ENCODE measurements at regions not wholly inside any gene's neighbourhood (a gene's known extent, or its start where the extent isn't known, plus 50 kb on each side); places are given as distances from the start of the nearest gene placed in this dataset.

DNA sequence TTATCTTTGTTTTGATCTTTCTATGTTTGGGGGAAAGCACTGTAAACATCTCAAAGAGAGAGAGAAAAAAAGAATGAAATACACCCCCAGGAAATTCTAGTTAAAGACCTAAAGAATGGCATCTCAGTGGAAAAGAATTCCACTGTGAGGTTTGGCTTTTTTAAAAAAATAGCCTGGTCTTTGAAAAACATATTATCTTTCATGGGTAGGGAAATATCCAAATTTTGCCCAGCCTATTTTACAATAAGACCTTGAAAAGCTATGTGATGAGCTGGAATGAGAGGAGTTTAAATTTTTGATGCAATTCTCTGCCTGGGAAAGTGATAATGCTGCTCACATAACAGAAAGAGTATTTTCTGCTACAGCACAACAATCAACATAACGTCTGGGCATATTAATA, 348.1 kb upstream of the WWC1 start:
- H3K27me3 ChIP-seq = no peaks in the 10 kb centered on the region
- no peak for TF ChIP-seq CTCF (IDR thresholded peaks at IDR 0.05 in 4 of 5, conservative IDR thresholded peaks at IDR 0.05 in 1 of 5)
- no peak for TF ChIP-seq POLR2A (IDR thresholded peaks at IDR 0.05)
- H3K4me1 ChIP-seq = no peaks in the 10 kb centered on the region
- in situ Hi-C loops (cut with MboI; ENCODE audit: low sequenced_read_pairs in 4 of 4) = no loop called here
- H3K9me3 ChIP-seq = no peaks in the 10 kb centered on the region
- ATAC-seq (no peak), DNase-seq (no peak)
- no peak overlapping the region for H3K27ac ChIP-seq
- H3K36me3 ChIP-seq = no peaks in the 10 kb centered on the region
- intact Hi-C loops (cut with DNase I; ENCODE audit: low total_unique reads) = no loop called here
- H3K4me3 ChIP-seq = no peak overlapping the region

DNA sequence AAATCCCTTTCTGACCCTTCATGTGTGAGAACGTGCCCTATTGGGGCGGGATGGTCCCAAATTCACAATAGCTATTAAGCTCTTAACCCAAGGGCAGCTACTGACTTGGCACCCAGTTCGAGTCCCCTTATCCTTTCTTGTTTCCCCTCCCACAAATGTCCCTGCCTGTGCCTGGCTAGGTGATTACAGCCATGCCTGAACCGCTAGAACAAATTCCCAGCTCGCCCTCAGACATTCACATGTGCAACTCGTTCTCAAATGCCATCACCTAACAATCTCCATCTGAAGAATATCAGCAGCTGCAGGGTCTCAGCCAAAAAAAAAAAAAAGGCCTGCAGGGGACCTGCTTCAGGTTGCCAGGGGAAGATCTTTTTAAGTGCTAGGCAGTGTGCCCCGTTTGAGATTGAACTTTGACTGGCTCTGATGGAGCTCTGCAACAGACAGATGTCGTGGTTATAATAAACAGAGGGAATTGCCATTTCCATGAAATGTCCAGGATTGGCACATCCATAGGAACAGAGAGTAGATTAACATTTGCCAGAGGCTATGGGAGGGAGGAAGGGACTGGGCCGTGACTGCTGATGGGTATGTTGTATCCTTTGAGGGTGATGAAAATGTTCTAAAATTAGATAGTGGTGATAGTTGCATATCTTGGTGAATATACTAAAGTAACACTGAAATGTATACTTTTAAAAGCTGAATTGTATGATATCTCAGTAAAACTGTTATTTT, 347.2 kb upstream of the WWC1 start:
- Histone ChIP-seq H3K27ac (no peak overlapping the region), H3K4me3 (no peak overlapping the region), H3K27me3 (no peaks in the 10 kb centered on the region), H3K4me1 (no peaks in the 10 kb centered on the region), H3K36me3 (no peaks in the 10 kb centered on the region), H3K9me3 (no peaks in the 10 kb centered on the region)
- no peak for DNase-seq
- TF ChIP-seq CTCF (IDR thresholded peaks at IDR 0.05 in 4 of 5, conservative IDR thresholded peaks at IDR 0.05 in 1 of 5) = no peak
- TF ChIP-seq POLR2A (IDR thresholded peaks at IDR 0.05) = no peak
- ATAC-seq = no peak
- intact Hi-C loops (cut with DNase I; ENCODE audit: low total_unique reads) (no loop called here), in situ Hi-C loops (cut with MboI; ENCODE audit: low sequenced_read_pairs in 4 of 4) (no loop called here)

DNA sequence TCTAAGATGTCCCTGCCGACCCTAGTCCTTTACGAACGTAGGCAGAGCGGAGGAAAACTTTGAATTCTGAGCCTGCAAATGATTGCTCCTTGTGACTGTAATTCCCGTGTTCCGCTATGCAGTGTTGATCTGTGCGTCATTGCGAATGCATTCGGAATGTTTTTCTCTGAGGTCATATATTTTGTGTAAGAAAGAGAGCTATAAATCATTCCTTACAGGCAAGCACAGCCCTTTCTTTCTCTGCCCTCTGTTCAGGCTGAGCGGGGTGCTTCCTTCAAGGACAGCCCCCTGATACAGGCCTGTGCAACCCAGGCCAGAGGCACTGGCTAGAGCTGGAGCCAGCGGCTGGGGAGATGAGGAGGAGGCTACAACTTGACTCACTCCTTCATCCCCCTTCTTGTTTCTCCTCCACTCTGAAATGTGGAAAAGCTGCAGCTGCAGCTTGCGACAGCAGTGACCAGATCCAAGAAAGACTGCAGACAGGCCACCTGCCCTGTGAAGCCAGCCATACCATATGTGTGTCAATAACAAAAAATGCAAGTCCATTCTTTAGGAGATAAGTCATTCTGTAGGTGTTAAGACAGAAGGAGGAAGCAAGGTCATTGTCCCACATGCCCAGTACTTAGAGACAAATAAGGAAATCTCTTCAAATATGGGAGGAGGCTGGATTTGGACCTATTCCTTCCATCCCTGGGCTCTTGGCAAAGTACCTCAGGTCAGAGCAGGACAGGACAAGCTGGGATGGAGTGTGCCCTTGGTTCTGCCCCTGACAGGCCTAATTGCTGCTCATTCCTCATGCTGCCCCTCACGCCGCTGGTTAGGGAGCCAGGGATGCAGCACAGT, 345.7 kb upstream of the WWC1 start:
- Histone ChIP-seq H3K27me3 (no peaks in the 10 kb centered on the region), H3K9me3 (no peaks in the 10 kb centered on the region), H3K36me3 (no peaks in the 10 kb centered on the region), H3K4me3 (no peak overlapping the region), H3K4me1 (no peaks in the 10 kb centered on the region), H3K27ac (no peak overlapping the region)
- ATAC-seq (no peak), DNase-seq (no peak)
- no peak for TF ChIP-seq CTCF (IDR thresholded peaks at IDR 0.05 in 4 of 5, conservative IDR thresholded peaks at IDR 0.05 in 1 of 5)
- TF ChIP-seq POLR2A (IDR thresholded peaks at IDR 0.05) = no peak
- in situ Hi-C loops (cut with MboI; ENCODE audit: low sequenced_read_pairs in 4 of 4) = no loop called here
- intact Hi-C loops (cut with DNase I; ENCODE audit: low total_unique reads) = no loop called here

GRCh38 chr5:167947306-167947705, 344.1 kb upstream of the WWC1 start:
- no peak overlapping the region for H3K4me3 ChIP-seq
- no peaks in the 10 kb centered on the region for H3K4me1 ChIP-seq
- peak in 1 of 2 donors; percentile 20 for DNase-seq
- H3K9me3 ChIP-seq = no peaks in the 10 kb centered on the region
- no peak for ATAC-seq
- in situ Hi-C loops (cut with MboI; ENCODE audit: low sequenced_read_pairs in 4 of 4) (no loop called here), intact Hi-C loops (cut with DNase I; ENCODE audit: low total_unique reads) (no loop called here)
- no peak for TF ChIP-seq CTCF (IDR thresholded peaks at IDR 0.05 in 4 of 5, conservative IDR thresholded peaks at IDR 0.05 in 1 of 5)
- TF ChIP-seq POLR2A (IDR thresholded peaks at IDR 0.05) = no peak
- H3K36me3 ChIP-seq = no peaks in the 10 kb centered on the region
- H3K27ac ChIP-seq = no peak overlapping the region
- no peaks in the 10 kb centered on the region for H3K27me3 ChIP-seq

Data from gastrocnemius medialis (tissue), 4 donors.